GM20000 (cell line): ENCODE measurements at regions not wholly inside any gene's neighbourhood (a gene's known extent, or its start where the extent isn't known, plus 50 kb on each side); places are given as distances from the start of the nearest gene placed in this dataset.

Experiments
- DNase-seq: peaks from one replicate; pipeline ENCODE4 v3.0.0; 2012; ENCODE audit warnings: low spot score
- TF ChIP-seq, protein P1 (sequence below): IDR thresholded peaks from 2 replicates; pipeline ENCODE4 v1.5.1; 2012; ENCODE audit warnings: mild to moderate bottlenecking, control low read depth; ENCODE audit errors: extremely low read depth, missing control alignments

- TF ChIP-seq, protein P1, sequence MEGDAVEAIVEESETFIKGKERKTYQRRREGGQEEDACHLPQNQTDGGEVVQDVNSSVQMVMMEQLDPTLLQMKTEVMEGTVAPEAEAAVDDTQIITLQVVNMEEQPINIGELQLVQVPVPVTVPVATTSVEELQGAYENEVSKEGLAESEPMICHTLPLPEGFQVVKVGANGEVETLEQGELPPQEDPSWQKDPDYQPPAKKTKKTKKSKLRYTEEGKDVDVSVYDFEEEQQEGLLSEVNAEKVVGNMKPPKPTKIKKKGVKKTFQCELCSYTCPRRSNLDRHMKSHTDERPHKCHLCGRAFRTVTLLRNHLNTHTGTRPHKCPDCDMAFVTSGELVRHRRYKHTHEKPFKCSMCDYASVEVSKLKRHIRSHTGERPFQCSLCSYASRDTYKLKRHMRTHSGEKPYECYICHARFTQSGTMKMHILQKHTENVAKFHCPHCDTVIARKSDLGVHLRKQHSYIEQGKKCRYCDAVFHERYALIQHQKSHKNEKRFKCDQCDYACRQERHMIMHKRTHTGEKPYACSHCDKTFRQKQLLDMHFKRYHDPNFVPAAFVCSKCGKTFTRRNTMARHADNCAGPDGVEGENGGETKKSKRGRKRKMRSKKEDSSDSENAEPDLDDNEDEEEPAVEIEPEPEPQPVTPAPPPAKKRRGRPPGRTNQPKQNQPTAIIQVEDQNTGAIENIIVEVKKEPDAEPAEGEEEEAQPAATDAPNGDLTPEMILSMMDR, result no peak
- DNase-seq, result no peak
Observed at GRCh38 chr20:48530957-48531356, 296.8 kb downstream of the PREX1 start.

DNA sequence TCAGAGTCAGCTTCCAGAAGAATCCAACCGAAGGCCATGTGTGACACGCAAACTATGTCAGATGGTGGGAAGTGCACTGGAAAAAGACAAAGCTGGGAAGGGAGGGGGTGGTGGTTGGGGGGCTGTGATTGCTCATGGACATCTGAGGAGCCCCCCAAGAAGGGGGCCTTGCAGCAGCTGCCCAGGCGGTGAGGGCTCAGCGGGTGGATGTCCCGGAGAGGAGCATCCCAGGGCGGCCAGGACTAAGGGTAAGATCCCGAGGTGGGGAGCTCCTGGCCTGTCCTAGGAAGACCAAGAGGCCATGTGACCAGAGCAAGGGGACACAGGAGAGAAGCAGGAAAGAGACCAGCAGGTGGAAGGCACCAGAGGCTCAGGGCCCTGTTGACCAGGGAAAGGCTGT lies 299.5 kb downstream of the PREX1 start:
- TF ChIP-seq, protein P1, result no peak
- DNase-seq, result no peak

DNA sequence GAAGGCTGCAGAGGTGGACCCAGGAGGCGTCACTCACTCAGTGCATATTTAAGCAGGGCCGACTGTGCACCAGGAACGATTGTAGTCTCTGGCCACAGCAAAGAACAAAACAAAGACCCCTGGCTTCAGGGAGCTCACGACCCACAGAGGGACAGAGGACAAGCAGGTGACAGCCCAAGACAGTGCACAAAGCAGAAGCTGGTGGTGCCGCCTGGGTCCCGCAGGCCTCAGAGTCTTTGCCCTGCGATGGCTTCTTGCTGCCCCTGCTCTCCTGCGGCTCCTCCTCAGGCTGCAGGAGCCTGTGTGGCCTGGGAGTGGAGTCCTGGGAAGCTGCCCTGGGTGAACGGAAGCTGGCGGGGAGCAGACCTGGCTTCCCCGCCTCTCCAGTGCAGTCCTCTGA lies 300.0 kb downstream of the PREX1 start:
- TF ChIP-seq, protein P1, result no peak
- no peak for DNase-seq

DNA sequence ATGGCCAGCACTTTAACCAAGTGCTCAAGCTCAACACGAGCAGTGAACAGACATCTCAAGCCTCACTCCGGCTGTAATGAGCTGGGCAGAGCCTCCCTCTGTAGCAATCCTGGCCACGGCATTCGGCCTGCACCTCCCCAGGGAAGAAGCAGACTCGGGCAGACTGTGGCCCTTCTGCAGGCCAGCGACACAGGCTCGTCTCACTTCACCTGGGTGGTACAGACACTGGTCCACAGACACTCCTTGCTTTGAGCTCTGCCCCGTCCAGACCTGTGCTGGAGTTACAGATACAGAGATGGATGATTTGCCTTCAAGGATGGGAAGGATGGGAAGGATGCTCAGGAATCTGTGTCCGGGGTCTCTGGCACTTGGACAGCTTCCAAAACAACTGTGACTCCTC lies 300.9 kb downstream of the PREX1 start:
- no peak for DNase-seq
- TF ChIP-seq, protein P1, result no peak

DNA sequence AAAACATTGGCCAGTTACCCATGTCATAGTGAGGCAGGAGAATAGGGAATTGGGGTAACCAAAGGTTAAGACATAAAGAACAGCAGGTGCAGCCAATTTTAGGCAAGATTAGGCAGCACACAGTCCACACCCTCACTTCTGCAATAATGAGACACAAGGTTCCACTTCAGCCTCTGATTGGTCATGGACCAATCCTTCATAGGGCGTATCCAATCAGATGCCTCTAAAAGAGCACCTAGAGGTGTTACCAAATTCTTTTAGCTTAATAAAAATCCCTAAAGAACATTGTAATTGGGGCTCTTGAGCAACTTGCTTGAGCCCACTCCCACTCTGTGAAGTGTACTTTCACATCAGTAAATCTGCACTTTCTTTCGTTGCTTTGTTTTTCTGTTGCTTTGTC lies 302.4 kb downstream of the PREX1 start:
- no peak for DNase-seq
- TF ChIP-seq, protein P1, result no peak

- DNase-seq, result no peak
- TF ChIP-seq, protein P1, result no peak
Observed at GRCh38 chr20:48524582-48524981, 303.2 kb downstream of the PREX1 start.

DNA sequence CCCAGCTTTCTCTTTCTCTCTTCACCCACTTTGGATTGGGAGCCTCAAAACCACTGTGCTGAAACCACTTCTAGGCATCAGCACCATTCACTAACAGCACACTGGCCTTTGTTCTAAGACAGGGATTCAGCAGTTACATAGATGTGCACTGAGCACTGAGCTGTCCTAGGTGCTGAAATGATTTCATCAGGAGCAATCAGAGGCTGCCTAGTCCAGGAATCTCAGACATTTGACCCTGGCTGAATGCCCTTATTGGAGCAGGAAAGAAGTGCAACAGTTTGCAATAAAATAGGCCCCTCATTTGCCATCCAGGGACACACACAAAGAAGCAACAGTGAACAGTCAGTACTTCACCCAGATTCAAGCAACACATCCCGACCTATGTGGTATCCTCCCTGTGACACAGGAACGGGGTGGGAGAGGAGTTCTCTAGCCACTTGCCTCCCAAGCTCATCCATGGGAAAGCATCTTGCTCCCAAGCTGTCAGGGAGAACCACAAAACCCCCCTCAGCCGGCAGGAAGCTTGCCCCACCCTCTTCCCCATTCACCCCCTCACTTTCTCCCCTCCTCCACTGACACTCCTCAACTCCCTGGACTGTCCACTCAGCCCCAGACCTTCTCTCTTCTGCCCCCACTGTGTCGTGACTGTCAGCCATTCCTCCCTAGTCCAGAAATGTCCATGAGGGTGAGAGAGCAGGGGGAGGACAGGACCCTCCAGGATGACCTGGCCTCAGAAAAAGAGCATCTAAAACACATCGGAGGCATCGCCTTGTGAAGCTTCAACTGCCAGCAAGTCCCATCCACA lies 304.4 kb downstream of the PREX1 start:
- TF ChIP-seq, protein P1, result no peak
- DNase-seq, result peak; percentile 60
